ENCODE measurements at regions not wholly inside any gene's neighbourhood (a gene's known extent, or its start where the extent isn't known, plus 50 kb on each side); places are given as distances from the start of the nearest gene placed in this dataset.

DNA sequence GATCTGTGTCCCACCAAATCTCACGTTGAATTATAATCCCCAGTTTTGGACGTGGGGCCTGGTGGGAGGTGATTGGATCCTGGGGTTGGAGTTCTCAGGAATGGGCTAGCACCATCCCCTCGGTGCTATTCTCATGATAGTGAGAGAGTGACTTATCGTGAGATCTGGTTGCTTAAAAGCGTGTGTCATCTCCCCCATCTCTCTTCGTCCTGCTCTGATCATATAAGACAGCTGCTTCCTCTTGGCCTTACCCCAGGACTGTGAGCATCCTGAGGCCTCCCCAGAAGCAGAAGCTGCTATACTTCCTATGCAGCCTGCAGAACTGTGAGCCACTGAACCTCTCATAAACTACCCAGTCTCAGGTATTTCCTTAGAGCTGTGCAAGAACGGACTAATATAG, 163.7 kb upstream of the NDUFV2 start:
- no peak for DNase-seq (ENCODE audit: extremely low spot score)
- no peaks in the 10 kb centered on the region for H3K27me3 ChIP-seq
- intact Hi-C loops (cut with DNase I) = no loop called here
- H3K27ac ChIP-seq (replicated peaks in 1 of 4) = no peak overlapping the region
- H3K4me1 ChIP-seq = peaks cover 0 to 6% (median 3%) of the 10 kb centered on the region in 4 donors
- no peaks in the 10 kb centered on the region for H3K9me3 ChIP-seq
- H3K4me3 ChIP-seq = no peak overlapping the region
- H3K36me3 ChIP-seq = no peaks in the 10 kb centered on the region
- TF ChIP-seq CTCF (IDR thresholded peaks at IDR 0.05) (no peak), POLR2AphosphoS5 (IDR thresholded peaks at IDR 0.05) (no peak), POLR2A (IDR thresholded peaks at IDR 0.05; ENCODE audit: low read depth) (no peak), EP300 (IDR thresholded peaks at IDR 0.05) (no peak)
- 81% methylated on average over 7 of the region's 7 CpGs for WGBS

DNA sequence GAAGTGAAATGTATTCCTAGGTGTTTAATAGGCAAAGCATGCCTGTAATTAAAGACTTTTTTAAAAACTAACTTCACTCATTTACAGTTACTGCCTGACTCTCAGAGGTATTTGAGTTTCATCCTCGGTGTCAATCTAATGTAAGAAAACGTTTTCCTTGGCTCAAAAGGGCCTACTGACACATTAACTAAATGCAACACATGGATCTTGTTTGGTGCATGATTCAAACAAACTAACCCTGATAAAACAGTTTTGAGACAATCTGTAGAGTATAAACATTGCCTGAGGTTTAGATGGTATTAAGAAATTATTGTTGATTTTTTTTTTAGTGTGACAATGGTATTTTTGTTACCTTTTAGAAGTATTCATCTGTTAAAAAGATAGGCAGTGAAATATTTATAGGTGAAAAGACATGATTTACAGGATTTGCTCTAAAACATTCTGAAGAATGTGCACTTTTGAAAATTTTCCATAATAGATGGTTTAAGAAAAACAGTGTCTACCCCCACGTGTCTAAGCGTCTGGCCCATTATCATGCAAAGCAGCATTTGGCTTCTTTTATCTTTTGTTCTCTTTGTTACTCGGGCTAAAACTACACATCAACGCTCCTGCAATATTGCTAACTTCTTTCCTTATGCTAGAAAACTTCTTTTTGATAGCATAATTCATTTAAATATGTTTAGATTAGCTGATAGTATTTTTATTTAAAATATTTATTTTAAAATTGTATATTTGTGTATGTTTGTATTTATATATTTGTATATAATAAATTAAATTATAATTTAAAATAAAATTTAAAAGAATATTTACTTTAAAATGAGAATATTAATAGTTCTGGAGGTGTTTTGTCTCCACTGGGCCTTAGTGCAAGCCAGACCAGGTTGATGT, 160.2 kb upstream of the NDUFV2 start:
- H3K27me3 ChIP-seq = no peaks in the 10 kb centered on the region
- H3K9me3 ChIP-seq = no peaks in the 10 kb centered on the region
- DNase-seq (ENCODE audit: extremely low spot score) = no peak
- H3K36me3 ChIP-seq = no peaks in the 10 kb centered on the region
- intact Hi-C loops (cut with DNase I) = no loop called here
- no peak overlapping the region for H3K27ac ChIP-seq (replicated peaks in 1 of 4)
- no peak overlapping the region for H3K4me3 ChIP-seq
- TF ChIP-seq CTCF (IDR thresholded peaks at IDR 0.05) (no peak), EP300 (IDR thresholded peaks at IDR 0.05) (no peak), POLR2AphosphoS5 (IDR thresholded peaks at IDR 0.05) (no peak), POLR2A (IDR thresholded peaks at IDR 0.05; ENCODE audit: low read depth) (no peak)
- 76% methylated on average over 6 of the region's 6 CpGs for WGBS
- peaks cover 0 to 12% (median 5%) of the 10 kb centered on the region in 4 donors for H3K4me1 ChIP-seq

DNA sequence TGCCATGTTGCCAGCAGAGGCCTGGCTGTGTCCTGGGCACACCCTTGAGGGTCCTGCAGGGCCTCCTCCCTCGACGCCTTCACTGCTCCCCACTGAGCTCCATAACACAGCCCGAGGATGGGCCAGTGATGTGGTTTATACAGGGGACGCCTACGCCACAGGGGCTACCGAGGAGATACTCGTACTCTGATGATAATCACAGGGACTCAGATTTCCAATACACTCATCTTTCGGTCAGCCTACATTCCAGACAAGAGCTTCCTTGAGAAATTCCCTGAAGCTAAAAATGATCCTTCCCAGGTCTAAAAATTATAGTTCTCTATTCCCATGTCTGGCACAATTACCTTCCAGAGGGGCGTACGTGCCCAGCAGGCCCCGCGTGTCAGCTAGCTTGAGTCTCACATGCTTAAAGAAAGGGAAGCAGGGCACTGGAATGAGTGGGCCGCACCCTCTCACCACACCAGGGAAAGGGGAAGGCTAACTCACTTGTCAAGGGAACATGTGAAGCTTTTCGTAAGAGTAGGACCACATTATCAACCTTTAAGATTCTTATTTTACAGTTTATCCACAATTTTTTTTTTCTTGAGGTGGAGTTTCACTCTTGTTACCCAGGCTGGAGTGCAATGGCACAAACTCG, 159.5 kb upstream of the NDUFV2 start:
- Histone ChIP-seq H3K36me3 (no peaks in the 10 kb centered on the region), H3K9me3 (no peaks in the 10 kb centered on the region), H3K27me3 (no peaks in the 10 kb centered on the region), H3K4me3 (no peak overlapping the region), H3K4me1 (peaks cover 0 to 17% (median 12%) of the 10 kb centered on the region in 4 donors), H3K27ac (replicated peaks in 1 of 4) (no peak overlapping the region)
- WGBS = 84% methylated on average over 15 of the region's 15 CpGs
- no peak for TF ChIP-seq CTCF (IDR thresholded peaks at IDR 0.05)
- no peak for TF ChIP-seq POLR2AphosphoS5 (IDR thresholded peaks at IDR 0.05)
- TF ChIP-seq POLR2A (IDR thresholded peaks at IDR 0.05; ENCODE audit: low read depth) = no peak
- no peak for TF ChIP-seq EP300 (IDR thresholded peaks at IDR 0.05)
- no peak for DNase-seq (ENCODE audit: extremely low spot score)
- intact Hi-C loops (cut with DNase I) = no loop called here

DNA sequence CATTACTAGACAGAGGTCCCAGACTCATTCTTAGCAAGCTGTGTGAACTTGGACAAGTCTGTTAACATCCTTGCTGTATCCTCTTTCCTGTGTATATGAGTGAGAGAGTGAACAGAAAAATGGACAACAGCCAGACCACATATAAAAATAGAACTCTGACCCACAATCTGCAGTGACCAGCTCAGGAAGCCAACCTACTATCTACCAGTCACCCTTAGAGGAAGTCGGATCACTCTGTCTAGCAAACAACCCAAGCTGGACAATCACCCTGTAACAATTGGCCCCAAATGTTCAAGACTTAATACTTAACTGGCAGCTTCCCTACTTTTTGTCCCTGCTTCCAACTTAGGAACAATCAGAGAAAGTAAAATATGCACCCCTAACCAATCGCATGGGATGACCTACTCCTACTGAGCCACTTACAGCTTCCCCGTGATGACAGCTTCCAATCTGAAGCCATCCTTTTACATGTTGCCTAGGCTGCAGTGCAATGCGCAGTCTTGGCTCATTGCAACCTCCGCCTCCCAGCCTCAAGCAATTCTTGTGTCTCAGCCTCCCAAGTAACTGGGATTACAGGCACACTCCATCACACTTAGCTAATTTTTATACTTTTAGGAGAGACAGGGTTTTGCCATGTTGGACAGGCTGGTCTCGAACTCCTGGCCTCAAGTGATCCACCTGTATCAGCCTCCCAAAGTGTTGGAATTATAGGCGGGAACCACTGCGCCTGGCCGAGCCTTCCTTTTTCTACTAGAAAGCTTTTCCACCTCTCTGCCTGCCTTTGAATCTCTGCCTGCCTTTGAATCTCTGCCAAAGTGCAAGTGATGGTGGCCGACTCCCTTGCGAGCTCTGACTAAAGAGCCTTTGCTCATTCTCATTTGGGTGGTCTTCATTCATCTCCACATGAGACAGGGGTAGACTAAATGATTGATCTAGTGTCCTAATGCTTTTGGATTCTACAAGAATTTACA, 158.3 kb upstream of the NDUFV2 start:
- intact Hi-C loops (cut with DNase I) = no loop called here

More for the DNA sequence above, 158.3 kb upstream of the NDUFV2 start:
- H3K9me3 ChIP-seq = no peaks in the 10 kb centered on the region
- H3K36me3 ChIP-seq = no peaks in the 10 kb centered on the region
- DNase-seq (ENCODE audit: extremely low spot score) = no peak
- H3K27ac ChIP-seq (replicated peaks in 1 of 4) = no peak overlapping the region
- WGBS = 87% methylated on average over 11 of the region's 11 CpGs
- peaks cover 3 to 28% (median 23%) of the 10 kb centered on the region in 4 donors for H3K4me1 ChIP-seq
- TF ChIP-seq POLR2A (IDR thresholded peaks at IDR 0.05; ENCODE audit: low read depth) (no peak), POLR2AphosphoS5 (IDR thresholded peaks at IDR 0.05) (no peak), EP300 (IDR thresholded peaks at IDR 0.05) (no peak), CTCF (IDR thresholded peaks at IDR 0.05) (no peak)
- H3K4me3 ChIP-seq = no peak overlapping the region
- H3K27me3 ChIP-seq = no peaks in the 10 kb centered on the region
